ENCODE measurements at regions not wholly inside any gene's neighbourhood (a gene's known extent, or its start where the extent isn't known, plus 50 kb on each side); places are given as distances from the start of the nearest gene placed in this dataset.

DNA sequence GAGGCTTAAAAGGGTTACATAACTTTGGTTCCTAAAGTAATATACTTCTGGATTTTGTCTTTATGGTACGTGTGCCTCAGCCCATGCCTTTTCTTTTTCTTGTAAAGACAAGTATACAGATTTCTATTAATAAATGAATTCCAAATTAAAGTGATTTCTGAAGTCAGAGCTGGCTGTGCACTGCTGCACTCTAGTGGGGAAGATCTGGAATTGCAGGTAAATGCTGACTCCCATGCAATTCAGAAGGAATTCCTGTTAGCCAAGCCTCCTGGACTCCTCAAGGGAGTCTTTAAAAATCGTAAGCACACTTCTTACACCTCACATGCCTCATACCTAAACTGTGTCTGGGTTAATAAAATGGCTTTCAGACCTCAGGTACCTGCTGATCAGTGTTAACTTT is 118.4 kb upstream of the SLC7A1 start:
- TF ChIP-seq, protein P1, sequence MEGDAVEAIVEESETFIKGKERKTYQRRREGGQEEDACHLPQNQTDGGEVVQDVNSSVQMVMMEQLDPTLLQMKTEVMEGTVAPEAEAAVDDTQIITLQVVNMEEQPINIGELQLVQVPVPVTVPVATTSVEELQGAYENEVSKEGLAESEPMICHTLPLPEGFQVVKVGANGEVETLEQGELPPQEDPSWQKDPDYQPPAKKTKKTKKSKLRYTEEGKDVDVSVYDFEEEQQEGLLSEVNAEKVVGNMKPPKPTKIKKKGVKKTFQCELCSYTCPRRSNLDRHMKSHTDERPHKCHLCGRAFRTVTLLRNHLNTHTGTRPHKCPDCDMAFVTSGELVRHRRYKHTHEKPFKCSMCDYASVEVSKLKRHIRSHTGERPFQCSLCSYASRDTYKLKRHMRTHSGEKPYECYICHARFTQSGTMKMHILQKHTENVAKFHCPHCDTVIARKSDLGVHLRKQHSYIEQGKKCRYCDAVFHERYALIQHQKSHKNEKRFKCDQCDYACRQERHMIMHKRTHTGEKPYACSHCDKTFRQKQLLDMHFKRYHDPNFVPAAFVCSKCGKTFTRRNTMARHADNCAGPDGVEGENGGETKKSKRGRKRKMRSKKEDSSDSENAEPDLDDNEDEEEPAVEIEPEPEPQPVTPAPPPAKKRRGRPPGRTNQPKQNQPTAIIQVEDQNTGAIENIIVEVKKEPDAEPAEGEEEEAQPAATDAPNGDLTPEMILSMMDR (IDR thresholded peaks at IDR 0.05) = no peak
- no peak for TF ChIP-seq POLR2A (IDR thresholded peaks at IDR 0.05)

All from lower leg skin (tissue), 3 donors.